ENCODE measurements at regions not wholly inside any gene's neighbourhood (a gene's known extent, or its start where the extent isn't known, plus 50 kb on each side); places are given as distances from the start of the nearest gene placed in this dataset.
"Not testable (repeated sequence)": the region's sequence is repeated elsewhere in the genome, so short reads cannot be mapped to it uniquely, and the experiment has no call there.

DNA sequence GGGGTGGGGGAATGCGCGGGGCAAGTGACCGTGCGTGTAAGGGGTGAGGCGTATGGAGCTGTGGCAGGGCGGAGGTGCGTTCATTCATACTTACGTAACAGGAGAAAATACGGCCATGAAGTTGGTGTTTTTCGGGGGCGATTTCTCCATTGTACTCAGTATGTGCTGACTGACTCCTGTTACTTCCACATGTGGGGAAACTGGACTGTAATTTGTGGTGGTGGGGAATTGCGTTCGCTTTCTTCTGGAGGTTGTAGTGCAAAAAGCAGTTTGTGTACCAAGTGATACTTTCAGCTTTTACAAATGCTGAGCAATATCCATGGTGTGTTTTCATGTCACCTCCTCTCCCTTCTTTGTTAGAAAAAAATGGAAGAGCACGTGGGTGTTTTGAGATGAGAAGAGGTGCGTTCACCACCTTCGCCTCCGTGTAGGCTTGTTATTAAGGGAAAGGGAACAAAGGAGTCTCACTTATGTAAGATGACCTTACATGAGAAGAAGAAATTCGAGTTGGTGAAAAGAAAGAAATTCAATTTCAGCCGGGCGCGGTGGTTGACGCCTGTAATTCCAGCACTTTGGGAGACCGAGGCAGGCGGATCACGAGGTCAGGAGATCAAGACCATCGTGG is 181.1 kb upstream of the NOTCH2NLA start:
- peak overlapping the region; percentile 88 for H3K27ac ChIP-seq

DNA sequence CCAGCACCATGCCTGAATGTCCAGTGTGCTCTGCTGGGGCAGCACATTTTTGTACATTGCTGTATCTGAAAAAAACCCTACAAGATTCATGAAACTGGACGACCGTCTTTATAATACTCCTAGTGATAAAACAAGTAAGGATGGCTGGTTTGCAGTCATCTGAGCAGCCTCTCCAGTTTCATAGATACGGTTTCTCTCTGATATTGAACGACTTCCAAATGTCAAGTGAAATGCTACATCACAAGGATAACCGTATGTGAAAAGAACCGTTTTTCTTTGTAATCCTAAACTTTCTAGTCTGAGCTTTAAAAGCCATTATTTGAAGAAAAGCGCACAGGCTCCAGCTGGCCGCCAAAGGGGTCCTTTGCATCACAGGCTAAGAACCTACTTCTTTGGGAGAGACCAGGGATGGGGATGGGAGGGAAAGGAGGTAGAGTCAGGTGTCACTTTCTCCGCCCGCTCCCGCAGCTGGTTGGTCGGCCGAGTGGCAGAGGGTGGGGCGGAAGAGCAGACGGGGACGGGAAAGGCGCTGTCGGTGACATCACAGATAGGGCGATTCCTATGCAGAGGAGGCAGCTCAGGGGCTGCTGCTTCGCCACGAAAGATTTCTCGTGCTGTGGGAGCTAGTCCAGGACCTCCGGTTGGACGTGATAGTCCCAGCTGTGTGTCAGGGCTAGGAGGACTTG is 180.4 kb upstream of the NOTCH2NLA start:
- peak overlapping the region; percentile 88 for H3K27ac ChIP-seq

DNA sequence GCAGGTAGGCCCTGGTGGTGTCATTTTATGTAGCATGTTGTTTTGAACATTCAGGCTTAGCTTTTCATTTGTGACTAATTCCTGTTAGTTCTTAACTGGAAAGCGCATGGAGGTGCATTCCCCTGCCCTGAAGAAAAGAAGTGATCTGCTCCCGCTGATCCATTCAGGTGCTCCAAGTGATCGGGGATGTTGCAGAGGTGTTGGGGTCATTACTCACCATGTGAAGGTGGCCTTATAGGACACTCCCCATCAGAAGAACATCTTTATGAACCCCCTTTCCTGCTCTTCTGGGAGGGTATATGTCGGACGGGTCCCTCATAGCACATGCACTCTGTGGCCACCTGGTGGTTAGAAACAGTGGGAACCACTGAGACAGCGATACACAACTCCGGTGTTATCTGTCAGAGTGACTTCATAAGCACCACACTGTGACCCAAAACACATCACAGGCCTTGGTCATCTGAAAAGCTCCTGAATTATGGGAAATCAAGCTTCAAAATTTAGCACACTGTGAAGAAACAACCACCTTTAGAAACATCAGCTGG is 172.5 kb upstream of the NOTCH2NLA start:
- TF ChIP-seq, protein P1, sequence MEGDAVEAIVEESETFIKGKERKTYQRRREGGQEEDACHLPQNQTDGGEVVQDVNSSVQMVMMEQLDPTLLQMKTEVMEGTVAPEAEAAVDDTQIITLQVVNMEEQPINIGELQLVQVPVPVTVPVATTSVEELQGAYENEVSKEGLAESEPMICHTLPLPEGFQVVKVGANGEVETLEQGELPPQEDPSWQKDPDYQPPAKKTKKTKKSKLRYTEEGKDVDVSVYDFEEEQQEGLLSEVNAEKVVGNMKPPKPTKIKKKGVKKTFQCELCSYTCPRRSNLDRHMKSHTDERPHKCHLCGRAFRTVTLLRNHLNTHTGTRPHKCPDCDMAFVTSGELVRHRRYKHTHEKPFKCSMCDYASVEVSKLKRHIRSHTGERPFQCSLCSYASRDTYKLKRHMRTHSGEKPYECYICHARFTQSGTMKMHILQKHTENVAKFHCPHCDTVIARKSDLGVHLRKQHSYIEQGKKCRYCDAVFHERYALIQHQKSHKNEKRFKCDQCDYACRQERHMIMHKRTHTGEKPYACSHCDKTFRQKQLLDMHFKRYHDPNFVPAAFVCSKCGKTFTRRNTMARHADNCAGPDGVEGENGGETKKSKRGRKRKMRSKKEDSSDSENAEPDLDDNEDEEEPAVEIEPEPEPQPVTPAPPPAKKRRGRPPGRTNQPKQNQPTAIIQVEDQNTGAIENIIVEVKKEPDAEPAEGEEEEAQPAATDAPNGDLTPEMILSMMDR (IDR thresholded peaks at IDR 0.05): peak; percentile 80

DNA sequence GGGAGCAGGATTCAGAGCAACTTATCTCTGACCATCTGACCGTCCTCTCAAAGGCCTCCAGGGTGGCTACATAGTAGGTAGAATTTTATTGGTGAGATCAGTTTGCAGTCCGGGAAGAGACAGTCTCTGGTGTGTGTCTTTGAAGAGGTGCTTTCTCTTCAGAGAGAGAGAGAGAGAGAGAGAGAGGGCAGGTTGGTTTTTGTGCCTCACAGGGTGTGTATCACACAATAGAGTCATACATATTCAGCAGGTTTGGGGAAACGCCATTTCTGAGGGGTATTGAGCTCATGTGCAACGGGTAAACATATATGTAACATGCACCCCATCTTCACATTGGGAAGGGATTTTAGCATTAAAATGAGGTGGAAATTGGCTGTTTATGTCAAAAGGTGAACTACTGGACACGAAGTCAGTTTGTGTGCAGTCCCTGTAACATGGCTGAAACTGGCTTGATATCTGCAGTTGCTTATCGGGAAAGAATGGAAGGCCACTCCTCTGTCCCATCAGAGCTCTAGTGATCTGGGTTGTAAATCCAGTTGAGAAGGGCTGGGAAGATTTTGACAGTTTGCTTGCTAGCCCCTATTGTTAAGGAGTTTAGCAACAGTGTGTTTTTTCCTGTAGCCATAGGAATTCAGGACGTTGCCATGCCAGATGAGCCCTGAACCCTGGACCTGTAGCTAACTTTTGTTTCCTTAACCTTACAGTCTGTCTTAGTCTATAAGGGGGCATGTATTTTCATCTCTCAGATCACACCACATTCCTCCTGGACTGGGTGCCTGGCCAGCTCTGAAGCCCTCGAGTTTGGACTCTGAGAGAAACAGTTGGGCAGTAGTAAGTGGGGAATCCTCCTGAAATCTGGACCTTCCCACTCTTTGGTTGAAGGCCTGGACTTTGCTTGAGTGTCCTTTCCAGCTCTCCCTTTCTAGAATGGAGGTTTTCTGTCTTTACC is 171.6 kb upstream of the NOTCH2NLA start:
- not testable (repeated sequence) for H3K27ac ChIP-seq

More for the DNA sequence above, 172.5 kb upstream of the NOTCH2NLA start:
- H3K27ac ChIP-seq: not testable (repeated sequence)

DNA sequence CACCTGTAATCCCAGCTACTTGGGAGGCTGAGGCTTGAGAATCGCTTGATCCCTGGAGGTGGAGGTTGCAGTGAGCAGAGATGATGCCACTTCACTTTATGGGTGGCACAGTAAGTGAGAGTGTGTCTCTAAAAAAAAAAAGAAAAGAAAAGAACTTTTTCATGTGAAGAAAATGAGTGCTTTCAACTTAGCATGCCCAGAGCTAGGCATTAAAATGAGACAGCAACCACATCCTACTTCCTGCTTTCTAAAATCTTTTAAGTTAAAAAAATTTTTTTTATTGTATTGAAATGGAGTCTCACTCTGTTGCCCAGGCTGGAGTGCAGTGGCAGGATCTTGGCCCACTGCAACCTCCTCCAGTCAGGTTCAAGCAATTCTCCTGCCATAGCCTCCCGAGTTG is 170.4 kb upstream of the NOTCH2NLA start:
- H3K27ac ChIP-seq: not testable (repeated sequence)

DNA sequence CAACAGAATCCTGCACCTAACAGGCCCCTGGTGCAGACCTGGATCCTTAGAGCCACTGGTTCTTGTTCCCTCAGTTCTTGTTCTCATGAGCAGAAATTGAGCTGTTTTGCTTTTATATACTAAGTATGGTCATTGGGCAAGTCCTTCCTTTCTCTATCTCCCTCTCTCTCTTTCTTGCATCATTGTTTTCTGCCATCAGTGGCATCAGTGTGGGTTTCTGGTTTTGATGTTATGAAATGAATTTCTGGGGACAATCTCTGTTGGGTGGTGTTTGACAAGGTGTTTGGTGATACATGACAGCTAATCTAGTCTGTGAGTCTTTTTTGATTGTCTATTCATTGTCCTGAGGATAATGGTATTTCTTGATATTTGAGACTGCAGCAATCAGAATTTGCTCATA is 168.0 kb upstream of the NOTCH2NLA start:
- not testable (repeated sequence) for H3K27ac ChIP-seq

DNA sequence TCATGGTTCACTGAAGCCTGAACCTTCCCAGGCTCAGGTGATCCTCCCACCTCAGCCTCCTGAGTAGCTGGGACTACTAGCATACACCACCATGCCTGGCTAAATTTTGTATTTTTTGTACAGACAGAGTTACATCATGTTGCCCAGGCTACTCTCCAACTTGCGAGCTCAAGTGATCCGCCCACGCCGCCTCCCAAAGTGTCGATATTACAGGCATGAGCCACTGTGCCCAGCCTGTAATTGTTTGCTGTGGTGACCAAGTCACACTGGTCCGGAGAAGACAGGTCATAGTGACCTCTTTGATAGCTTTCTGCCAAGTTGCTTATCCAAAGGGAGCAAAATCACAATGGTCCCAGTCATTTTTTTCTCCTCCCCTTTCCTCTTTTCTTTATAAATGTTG is 167.4 kb upstream of the NOTCH2NLA start:
- not testable (repeated sequence) for H3K27ac ChIP-seq

DNA sequence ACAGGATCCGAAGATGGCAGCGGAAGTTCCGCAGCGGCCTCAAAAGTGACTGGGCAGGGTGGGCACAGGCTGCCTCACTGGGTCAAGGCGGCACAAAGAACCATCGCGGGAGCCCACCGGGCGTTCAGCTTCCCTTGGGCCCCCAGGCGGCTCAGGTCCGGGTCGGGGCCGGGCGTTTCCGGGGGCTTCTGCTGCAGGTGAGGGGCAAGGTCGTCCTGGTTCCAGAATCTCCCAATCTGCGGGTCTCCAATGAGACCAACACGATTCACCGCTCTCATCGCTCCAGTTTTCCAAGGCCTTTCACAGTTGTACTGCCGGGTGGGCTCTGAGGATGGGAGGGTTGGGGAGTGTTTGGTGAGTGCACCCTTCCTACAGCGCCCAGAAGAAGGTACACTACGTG is 165.0 kb upstream of the NOTCH2NLA start:
- not testable (repeated sequence) for H3K27ac ChIP-seq

DNA sequence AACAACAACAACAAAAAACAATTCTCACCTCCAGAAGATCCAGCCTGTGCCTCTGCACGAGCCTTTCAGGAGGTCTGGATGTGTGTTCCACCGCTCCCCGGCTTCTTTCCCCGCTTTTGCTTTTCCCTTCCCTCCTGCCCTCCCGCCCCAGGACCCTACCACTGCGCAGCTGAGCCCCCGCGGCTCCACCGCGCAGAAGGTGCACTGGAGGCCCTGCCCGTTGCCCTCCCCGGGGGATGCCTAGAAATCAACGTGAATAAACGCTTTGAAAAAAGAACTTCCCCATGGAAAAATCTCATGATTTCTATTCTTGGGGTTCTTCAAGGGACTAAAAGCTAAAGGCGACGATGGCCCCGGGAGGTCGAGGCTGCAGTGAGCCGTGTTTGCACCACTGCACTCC is 164.3 kb upstream of the NOTCH2NLA start:
- H3K27ac ChIP-seq: not testable (repeated sequence)

DNA sequence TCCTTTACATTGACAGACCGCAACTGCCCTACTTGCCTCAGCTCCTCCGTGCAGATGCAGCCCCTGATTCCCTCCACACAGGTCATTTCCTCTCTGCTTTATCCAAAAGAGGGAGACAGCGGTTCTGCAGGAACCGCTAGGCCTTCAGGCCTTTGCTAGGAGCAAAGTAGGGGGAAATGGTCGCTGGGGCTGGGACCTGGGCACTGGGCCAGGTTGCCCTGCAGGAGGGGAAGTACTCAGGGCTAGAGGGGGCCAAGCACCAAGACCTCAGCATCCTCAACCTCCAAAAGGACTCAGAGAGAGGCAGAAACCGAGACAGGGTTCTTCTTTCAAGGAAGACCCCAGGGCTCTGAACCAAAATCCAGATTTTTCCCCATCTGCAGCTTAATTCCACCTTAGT is 160.4 kb upstream of the NOTCH2NLA start:
- H3K27ac ChIP-seq: not testable (repeated sequence)

DNA sequence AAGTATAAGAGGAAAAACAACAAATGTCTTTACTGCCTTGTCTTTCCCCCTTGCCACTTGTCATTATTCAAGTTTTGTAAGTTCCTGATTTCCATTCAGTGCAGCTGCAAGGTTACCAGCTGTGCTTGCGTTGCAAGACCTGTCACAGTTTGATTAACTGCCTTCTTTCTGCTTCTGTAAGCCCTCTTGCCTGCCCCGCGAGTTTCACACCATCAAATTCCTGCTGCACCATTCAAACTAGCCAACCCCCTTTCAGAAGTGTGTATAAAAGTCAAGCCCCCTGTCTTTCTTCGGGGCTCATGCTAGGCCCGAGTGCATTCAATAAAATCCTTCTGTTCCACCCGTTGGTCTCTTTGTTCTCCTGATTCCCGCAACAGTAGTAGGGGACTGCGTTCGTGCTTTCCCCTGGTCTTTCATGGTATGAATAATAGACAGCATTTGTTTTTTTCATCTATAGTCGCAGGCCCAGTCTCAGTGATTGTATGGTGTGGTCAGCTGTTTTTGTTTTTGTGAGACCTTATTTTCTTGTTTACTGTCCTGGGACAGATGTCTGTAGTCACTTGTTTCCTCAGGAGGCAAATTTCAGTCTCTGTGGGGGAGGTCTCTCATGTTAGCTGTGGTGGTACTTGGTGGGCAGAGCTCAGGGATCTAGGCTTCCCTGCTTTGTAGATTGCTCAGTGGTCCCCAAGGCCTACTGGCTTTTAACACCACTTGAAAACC is 159.1 kb upstream of the NOTCH2NLA start:
- H3K27ac ChIP-seq: peak overlapping the region; percentile 94

DNA sequence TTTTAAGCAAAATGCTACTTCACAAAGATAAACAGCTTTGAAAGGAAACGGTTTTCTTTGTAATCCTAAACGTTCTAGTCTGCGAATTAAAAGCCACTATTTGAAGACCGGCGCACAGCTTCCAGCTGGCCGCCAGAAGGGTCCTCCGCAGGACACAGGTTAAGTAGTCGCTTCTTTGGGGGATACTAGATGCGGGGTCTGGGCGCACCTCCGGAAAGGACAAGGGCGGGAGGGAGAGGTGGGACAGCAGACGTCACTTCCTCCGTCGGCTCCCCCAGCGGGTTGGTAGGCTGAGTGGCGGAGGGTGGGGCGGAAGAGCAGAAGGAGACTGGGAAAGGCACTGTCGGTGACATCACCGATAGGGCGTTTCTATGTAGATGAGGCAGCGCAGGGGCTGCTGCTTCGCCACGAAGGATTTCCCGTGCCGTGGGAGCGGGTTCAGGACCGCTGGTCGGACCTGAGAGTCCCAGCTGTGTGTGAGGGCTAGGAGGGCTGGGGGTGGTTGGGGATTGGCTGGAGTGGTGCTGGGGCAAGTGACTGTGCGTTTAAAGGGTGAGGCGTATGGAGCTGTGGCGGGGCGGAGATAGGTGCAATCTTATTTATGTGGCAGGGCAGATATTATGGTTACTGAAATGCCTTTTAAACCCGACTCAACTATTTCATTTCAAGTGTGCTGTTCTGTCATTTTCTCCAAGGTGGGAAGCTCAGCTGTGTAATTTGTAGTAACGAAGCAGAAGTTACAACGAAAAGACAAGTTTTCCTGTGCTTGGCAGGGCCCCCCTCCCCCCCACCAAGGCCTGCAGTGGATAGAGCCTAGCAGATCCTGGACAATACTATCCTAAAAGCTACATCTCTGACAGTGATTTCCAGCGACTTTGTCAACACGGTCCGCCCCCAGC is 158.3 kb upstream of the NOTCH2NLA start:
- H3K27ac ChIP-seq: peak overlapping the region; percentile 94

DNA sequence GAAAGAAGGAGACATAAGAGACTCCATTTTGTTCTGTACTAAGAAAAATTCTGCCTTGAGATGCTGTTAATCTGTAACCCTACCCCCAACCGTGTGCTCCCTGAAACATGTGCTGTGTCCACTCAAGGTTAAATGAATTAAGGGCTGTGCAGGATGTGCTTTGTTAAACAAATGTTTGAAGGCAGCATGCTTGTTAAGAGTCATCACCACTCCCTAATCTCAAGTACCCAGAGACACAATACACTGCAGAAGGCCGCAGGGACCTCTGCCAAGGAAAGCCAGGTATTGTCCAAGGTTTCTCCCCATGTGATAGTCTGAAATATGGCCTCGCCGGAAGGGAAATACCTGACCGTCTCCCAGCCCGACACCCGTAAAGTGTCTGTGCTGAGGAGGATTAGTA is 152.4 kb upstream of the NOTCH2NLA start:
- H3K27ac ChIP-seq: not testable (repeated sequence)

DNA sequence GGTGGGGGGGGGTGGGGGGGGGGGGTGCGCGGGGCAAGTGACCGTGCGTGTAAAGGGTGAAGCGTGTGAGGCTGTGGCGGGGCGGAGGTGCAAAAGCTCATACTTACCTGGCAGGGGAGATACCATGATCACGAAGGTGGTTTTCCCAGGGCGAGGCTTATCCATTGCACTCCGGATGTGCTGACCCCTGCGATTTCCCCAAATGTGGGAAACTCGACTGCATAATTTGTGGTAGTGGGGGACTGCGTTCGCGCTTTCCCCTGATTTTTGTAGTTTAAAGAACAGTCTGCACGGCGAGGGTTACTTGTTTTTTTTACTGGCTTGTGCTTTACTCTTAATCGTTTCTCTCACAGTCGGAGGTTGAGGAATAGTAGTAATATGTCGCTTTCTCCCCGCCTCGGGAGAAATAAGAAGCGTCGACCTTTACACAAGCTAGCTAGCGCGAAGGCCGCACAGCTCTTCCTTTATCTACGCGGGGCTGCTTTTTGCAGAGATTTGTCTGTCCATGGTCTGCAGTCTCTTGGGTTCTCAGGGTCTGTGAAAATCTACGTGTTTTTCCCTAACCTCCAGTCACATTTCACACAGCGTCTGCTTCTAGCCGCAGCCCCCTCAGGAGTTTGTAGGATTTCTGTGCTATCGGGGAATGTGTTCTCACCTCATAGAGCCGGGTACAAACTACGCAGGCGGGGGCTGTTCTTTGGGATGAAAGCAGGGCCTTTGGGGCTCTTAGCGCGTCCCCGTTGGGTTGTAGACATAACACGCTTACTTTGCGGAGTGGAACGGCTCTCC is 148.1 kb upstream of the NOTCH2NLA start:
- peak overlapping the region; percentile 100 for H3K27ac ChIP-seq

DNA sequence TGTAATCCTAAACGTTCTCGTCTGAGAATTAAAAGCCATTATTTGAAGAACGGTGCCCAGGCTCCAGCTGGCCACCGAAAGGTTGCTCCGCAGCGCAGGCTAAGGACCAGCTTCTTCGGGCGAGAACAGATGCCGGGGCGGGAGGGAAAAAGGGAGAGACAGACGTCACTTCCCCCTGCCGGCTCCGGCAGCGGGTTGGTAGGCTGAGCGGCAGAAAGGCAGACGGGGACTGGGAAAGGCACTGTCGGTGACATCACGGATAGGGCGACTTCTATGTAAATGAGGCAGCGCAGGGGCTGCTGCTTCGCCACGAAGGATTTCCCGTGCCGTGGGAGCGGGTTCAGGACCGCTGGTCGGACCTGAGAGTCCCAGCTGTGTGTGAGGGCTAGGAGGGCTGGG is 147.5 kb upstream of the NOTCH2NLA start:
- peak overlapping the region; percentile 100 for H3K27ac ChIP-seq

DNA sequence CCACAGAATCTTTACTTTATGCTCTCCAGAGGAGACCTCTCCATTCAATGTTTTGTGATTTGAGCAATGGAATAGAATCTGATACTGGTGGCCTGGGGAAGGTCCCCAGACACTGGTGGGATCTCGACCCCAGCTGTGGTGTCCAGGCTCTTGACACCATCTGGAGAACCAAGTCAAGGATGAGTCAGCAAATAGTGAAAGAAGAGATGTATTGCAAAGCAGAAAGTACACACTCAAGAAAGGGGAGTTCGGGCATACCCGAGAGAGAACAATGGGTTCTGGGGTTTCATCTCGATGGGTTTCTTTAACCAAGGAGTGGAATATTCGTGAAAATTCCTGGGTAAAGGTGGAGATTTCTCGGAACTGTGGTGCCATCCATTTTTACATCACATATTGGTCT is 146.3 kb upstream of the NOTCH2NLA start:
- H3K27ac ChIP-seq: not testable (repeated sequence)

DNA sequence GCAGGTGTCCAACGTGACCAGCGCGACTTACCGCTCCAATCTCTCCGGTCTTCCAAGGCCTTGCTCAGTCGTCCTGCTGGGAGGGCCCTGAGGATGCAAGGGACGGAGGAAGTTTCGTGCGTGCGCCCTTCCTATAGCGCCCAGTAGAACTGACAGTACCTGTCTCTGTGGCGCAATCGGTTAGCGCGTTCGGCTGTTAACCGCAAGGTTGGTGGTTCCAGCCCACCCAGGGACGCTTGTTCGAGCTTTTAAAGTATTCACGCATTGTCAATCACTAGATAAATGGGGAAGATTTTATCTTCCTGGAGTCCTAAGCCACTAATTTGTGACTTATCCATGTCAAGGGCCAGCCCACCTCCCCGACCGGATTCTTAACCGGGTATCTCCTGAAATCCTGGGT is 141.1 kb upstream of the NOTCH2NLA start:
- H3K27ac ChIP-seq: peak overlapping the region; percentile 81

DNA sequence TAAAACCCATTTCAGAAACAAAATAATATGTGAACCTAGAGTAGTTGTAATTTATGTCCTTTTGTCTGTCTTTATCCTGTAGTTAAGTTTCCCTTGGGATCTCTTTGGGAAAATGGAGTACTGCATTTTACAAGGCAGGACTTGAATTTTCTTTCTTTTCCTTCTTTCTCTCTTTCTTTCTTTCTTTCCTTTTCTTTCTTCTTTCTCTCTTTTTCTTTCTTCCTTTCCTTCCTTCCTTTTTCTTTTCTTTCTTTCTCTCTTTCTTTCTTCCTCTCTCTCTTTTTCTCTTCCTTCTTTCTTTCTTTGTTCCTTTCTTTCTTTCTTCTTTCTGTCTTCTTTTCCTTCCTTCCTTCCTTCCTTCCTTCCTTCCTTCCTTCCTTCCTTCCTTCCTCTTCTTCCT is 126.6 kb upstream of the NOTCH2NLA start:
- not testable (repeated sequence) for H3K27ac ChIP-seq
